ENCODE measurements at regions not wholly inside any gene's neighbourhood (a gene's known extent, or its start where the extent isn't known, plus 50 kb on each side); places are given as distances from the start of the nearest gene placed in this dataset.

DNA sequence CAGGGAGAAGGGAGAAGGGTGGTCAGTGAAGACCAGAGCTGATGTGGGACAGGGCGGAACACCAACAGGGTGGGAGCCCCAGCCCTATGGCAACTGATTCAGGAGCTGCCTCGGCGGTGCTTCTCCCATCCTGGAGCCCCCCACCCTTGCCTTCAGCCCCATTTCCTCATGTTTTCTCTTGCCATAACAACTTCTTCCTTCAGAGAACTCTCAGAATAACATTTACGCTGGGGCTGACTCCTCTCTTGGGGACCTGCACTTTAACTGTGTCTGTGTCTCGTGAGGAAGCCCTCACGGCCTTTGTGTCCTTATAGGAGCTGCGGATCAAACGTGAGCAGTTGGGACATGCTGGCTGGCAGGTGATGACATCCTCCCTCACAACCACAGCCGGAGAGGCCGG is 116.4 kb upstream of the SNTG2 start:
- TF ChIP-seq ZNF235 (CRISPR knock-in tag; IDR thresholded peaks at IDR 0.05; ENCODE audit: borderline replicate concordance) (no peak), POLR2A (IDR thresholded peaks at IDR 0.05; ENCODE audit: insufficient read depth in 1 of 2, low read depth in 2 of 2, low read length in 2 of 2) (no peak), IKZF1 (IDR thresholded peaks at IDR 0.05) (no peak), SSRP1 (CRISPR knock-in tag; IDR thresholded peaks at IDR 0.05) (no peak), EZH2 (conservative IDR thresholded peaks at IDR 0.05; ENCODE audit: low read depth, low read length) (no peak), MIXL1 (CRISPR knock-in tag; IDR thresholded peaks at IDR 0.05) (no peak), ZNF879 (CRISPR knock-in tag; IDR thresholded peaks at IDR 0.05) (no peak), BCL6 (CRISPR knock-in tag; IDR thresholded peaks at IDR 0.05) (no peak), EP300 (IDR thresholded peaks at IDR 0.05; ENCODE audit: low read depth in 2 of 2, low read length in 2 of 2) (no peak), EP300 (CRISPR knock-in tag; IDR thresholded peaks at IDR 0.05; ENCODE audit: borderline replicate concordance) (no peak), U2AF2 (IDR thresholded peaks at IDR 0.05; ENCODE audit: low read depth, low read length) (no peak), MTA1 (CRISPR knock-in tag; IDR thresholded peaks at IDR 0.05; ENCODE audit: borderline replicate concordance) (no peak)
